GM12891 (cell line): ENCODE measurements at regions not wholly inside any gene's neighbourhood (a gene's known extent, or its start where the extent isn't known, plus 50 kb on each side); places are given as distances from the start of the nearest gene placed in this dataset.

Source experiments
- POLR2A ChIP-seq: IDR thresholded peaks from 2 replicates; pipeline ENCODE4 v1.6.1; 2011; ENCODE audit warnings: low read depth, low read length, control low read depth
- POLR2AphosphoS5 ChIP-seq: IDR thresholded peaks from 2 replicates; pipeline ENCODE4 v1.6.1; 2011; ENCODE audit warnings: low read depth, low read length, control low read depth
- POU2F2 ChIP-seq: IDR thresholded peaks from 2 replicates; pipeline ENCODE4 v1.6.1; 2011; ENCODE audit warnings: low read depth, mild to moderate bottlenecking, control low read depth, low read length, moderate library complexity
- SPI1 ChIP-seq: IDR thresholded peaks from 2 replicates; pipeline ENCODE4 v1.6.1; 2011; ENCODE audit warnings: low read depth, low read length, control low read depth
- TAF1 ChIP-seq: IDR thresholded peaks from 2 replicates; pipeline ENCODE4 v1.6.1; 2011; ENCODE audit warnings: low read depth, low read length, control low read depth

DNA sequence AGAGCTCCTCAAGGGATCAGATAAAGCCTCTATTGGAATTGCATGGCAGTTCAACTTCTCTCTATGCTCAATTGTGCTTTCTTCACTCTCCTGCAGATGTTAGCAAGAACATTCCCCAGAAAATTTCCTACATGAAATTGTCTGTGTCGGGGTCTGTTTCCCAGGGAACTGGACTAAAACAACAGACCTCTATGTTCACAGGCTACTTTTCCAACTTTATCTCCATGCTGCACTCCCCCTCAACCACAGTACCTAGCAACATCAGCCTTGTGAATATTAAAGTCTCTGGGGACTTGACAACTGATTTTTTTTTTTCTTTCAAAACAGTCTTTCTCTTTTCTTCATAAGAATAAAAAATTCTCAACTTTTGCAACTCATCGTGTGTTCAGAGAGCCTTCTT is 1470.8 kb upstream of the ADGRL3 start:
- TF ChIP-seq TAF1 (no peak), POLR2A (no peak), POLR2AphosphoS5 (no peak), SPI1 (no peak), POU2F2 (no peak)
